Thyroid gland (tissue), 4 donors: ENCODE measurements at regions not wholly inside any gene's neighbourhood (a gene's known extent, or its start where the extent isn't known, plus 50 kb on each side); places are given as distances from the start of the nearest gene placed in this dataset.

Experiments
- POLR2A ChIP-seq, 2 donors: fragments of 450-650 bp; IDR thresholded peaks; one replicate each; pipeline ENCODE4 v1.6.1; 2017; ENCODE audit warnings: antibody characterized with exemption in 2 of 2, mild to moderate bottlenecking in 2 of 2, moderate library complexity in 1 of 2
- TF ChIP-seq, protein P1 (sequence below), 6 experiments: fragments of 200-600 bp in 3 of 6; fragments of 450-650 bp in 3 of 6; sonication (generic) in 3 of 6; IDR thresholded peaks; one replicate each; pipeline ENCODE4 v1.5.1; 2016 to 2019; ENCODE audit warnings: antibody characterized with exemption in 6 of 6, mild to moderate bottlenecking in 2 of 6, inconsistent platforms in 1 of 6, moderate library complexity in 1 of 6

DNA sequence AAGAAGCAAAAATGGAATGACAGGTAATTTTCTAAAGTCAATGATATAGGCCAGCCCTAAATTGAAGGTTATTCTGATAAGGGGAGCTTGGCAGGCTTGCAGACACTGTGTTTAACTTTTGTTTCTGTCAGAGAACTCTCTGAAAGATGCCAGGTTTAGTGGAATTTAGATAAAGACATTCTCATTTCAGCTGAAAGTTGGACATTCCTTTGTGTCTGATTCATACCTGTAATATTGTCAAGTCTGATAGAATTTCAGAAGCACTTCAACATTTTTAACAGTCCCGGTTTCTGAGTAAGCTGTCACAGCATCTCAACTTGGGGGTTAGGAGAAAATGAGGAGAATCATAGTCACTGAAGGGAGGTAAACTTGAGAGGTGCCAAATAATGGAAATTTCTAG lies 84.0 kb downstream of the DIPK2A start:
- TF ChIP-seq, protein P1, sequence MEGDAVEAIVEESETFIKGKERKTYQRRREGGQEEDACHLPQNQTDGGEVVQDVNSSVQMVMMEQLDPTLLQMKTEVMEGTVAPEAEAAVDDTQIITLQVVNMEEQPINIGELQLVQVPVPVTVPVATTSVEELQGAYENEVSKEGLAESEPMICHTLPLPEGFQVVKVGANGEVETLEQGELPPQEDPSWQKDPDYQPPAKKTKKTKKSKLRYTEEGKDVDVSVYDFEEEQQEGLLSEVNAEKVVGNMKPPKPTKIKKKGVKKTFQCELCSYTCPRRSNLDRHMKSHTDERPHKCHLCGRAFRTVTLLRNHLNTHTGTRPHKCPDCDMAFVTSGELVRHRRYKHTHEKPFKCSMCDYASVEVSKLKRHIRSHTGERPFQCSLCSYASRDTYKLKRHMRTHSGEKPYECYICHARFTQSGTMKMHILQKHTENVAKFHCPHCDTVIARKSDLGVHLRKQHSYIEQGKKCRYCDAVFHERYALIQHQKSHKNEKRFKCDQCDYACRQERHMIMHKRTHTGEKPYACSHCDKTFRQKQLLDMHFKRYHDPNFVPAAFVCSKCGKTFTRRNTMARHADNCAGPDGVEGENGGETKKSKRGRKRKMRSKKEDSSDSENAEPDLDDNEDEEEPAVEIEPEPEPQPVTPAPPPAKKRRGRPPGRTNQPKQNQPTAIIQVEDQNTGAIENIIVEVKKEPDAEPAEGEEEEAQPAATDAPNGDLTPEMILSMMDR (IDR thresholded peaks at IDR 0.05): no peak
- TF ChIP-seq POLR2A (IDR thresholded peaks at IDR 0.05): no peak
